H1 (cell line): ENCODE measurements at regions not wholly inside any gene's neighbourhood (a gene's known extent, or its start where the extent isn't known, plus 50 kb on each side); places are given as distances from the start of the nearest gene placed in this dataset.

ENCODE experiments used
- CTCF ChIA-PET: fragments of 300-600 bp; sonication (Branson Sonifier 250); formaldehyde crosslinking; loops from one replicate; lab custom pipeline; 2021; ENCODE audit not compliant: partially characterized antibody; lab: Charles Lee
- POLR2A ChIA-PET: fragments of 300-600 bp; sonication (Branson Sonifier 250); formaldehyde crosslinking; loops from one replicate; lab custom pipeline; 2021; ENCODE audit warnings: inconsistent platforms; ENCODE audit not compliant: partially characterized antibody; lab: Charles Lee
- DNase-seq, 2 experiments: peaks; one replicate each; pipeline versions ENCODE4 v3.0.0 to v3.0.0-alpha.2; 2010 to 2022; ENCODE audit warnings: low spot score in 2 of 2, low read depth in 1 of 2, mixed read lengths in 1 of 2
- FAIRE-seq: peaks from 2 replicates; lab custom pipeline; 2011; peaks lifted over from hg19 to GRCh38; lab: Jason Lieb, UNC
- H2AFZ ChIP-seq: 2 replicates; pipeline ENCODE4 v1.8.1; 2012; ENCODE audit warnings: low read length, inconsistent platforms
- H2AK5ac ChIP-seq: 2 replicates; pipeline ENCODE4 v1.6.1; 2013; ENCODE audit warnings: low read depth, low read length
- H2BK120ac ChIP-seq: replicated peaks from 2 replicates; pipeline ENCODE3; 2013; ENCODE audit warnings: low read depth, low read length, inconsistent platforms
- H2BK12ac ChIP-seq: 2 replicates; pipeline ENCODE4 v1.6.1; 2013; ENCODE audit warnings: low read depth, low read length
- H2BK15ac ChIP-seq: 2 replicates; pipeline ENCODE4 v1.6.1; 2013; ENCODE audit warnings: low read length
- H2BK20ac ChIP-seq: 2 replicates; pipeline ENCODE4 v1.6.1; 2013; ENCODE audit warnings: low read length
- H2BK5ac ChIP-seq: 2 replicates; pipeline ENCODE4 v1.6.1; 2013; ENCODE audit warnings: low read depth, low read length
- H3K14ac ChIP-seq: 2 replicates; pipeline ENCODE4 v1.6.1; 2013; ENCODE audit warnings: inconsistent platforms; ENCODE audit not compliant: insufficient read length
- H3K18ac ChIP-seq: 2 replicates; pipeline ENCODE4 v1.6.1; 2013; ENCODE audit warnings: low read length; ENCODE audit errors: extremely low read depth
- H3K23ac ChIP-seq: 2 replicates; pipeline ENCODE4 v1.6.1; 2013; ENCODE audit warnings: inconsistent platforms; ENCODE audit not compliant: insufficient read length
- H3K23me2 ChIP-seq: 2 replicates; pipeline ENCODE4 v1.6.1; 2013; ENCODE audit warnings: low read depth, low read length
- H3K27ac ChIP-seq: 2 replicates; pipeline ENCODE4 v1.6.1; 2011; ENCODE audit warnings: low read depth, low read length, inconsistent platforms
- H3K27me3 ChIP-seq, 4 experiments: replicated peaks in 1 of 4; 1 replicate in 1 of 4; 2 replicates in 3 of 4; pipeline versions ENCODE4 v1.6.1 to v1.8.1; 2011 to 2013; ENCODE audit warnings: low read length in 3 of 4, mild to moderate bottlenecking in 3 of 4, inconsistent platforms in 2 of 4, mixed read lengths in 2 of 4, moderate library complexity in 1 of 4; ENCODE audit not compliant: control insufficient read depth in 3 of 4, insufficient read depth in 3 of 4; ENCODE audit errors: extremely low read depth in 1 of 4
- H3K36me3 ChIP-seq, 4 experiments: 2 replicates each; pipeline versions ENCODE4 v1.6.1 to v1.8.1; 2011 to 2013; ENCODE audit warnings: mild to moderate bottlenecking in 4 of 4, low read length in 3 of 4, moderate library complexity in 2 of 4, control low read depth in 1 of 4, inconsistent platforms in 1 of 4; ENCODE audit not compliant: insufficient read depth in 4 of 4, control insufficient read depth in 2 of 4
- H3K4ac ChIP-seq: replicated peaks from 2 replicates; pipeline ENCODE3; 2013; ENCODE audit warnings: low read length, low read depth, mixed read lengths, inconsistent platforms; ENCODE audit not compliant: insufficient read length
- H3K4me1 ChIP-seq, 4 experiments: replicated peaks in 1 of 4; 1 replicate in 1 of 4; 2 replicates in 3 of 4; pipeline versions ENCODE4 v1.6.1 to v1.8.1; 2011 to 2013; ENCODE audit warnings: low read length in 3 of 4, inconsistent platforms in 2 of 4, mixed read lengths in 1 of 4; ENCODE audit not compliant: insufficient read depth in 4 of 4, control insufficient read depth in 3 of 4
- H3K4me2 ChIP-seq, 2 experiments: 2 replicates each; pipeline versions ENCODE4 v1.6.1 to v1.8.1; 2011 to 2013; ENCODE audit warnings: low read depth in 2 of 2, low read length in 2 of 2, control low read depth in 1 of 2, inconsistent platforms in 1 of 2, mild to moderate bottlenecking in 1 of 2; ENCODE audit not compliant: insufficient read depth in 1 of 2
- H3K4me3 ChIP-seq, 4 experiments: fragments of 200-600, 300-600 bp in 1 of 4; sonication (generic), shearing (Covaris generic), sonication (Bioruptor Twin) in 1 of 4; 2 replicates each; pipeline versions ENCODE4 v1.5.1 to v1.8.1; 2011 to 2016; ENCODE audit warnings: low read length in 4 of 4, low read depth in 3 of 4, control low read depth in 2 of 4, inconsistent platforms in 2 of 4, mild to moderate bottlenecking in 2 of 4, mixed read lengths in 1 of 4, moderate library complexity in 1 of 4; ENCODE audit not compliant: insufficient read depth in 2 of 4; ENCODE audit errors: extremely low read depth in 1 of 4
- H3K56ac ChIP-seq: replicated peaks from 2 replicates; pipeline ENCODE3; 2013; ENCODE audit warnings: low read depth, mild to moderate bottlenecking, mixed read lengths, low read length, inconsistent platforms; ENCODE audit not compliant: insufficient read length
- H3K79me1 ChIP-seq: 2 replicates; pipeline ENCODE4 v1.6.1; 2013; ENCODE audit warnings: low read depth, low read length, control low read depth
- H3K79me2 ChIP-seq, 2 experiments: 2 replicates each; pipeline versions ENCODE4 v1.6.1 to v1.8.1; 2012 to 2013; ENCODE audit warnings: low read length in 2 of 2, mild to moderate bottlenecking in 2 of 2, inconsistent platforms in 1 of 2; ENCODE audit not compliant: insufficient read depth in 2 of 2, control insufficient read depth in 1 of 2
- H3K9ac ChIP-seq, 4 experiments: replicated peaks in 1 of 4; 1 replicate in 1 of 4; 2 replicates in 3 of 4; pipeline versions ENCODE4 v1.6.1 to v1.8.1; 2011 to 2013; ENCODE audit warnings: low read depth in 3 of 4, low read length in 3 of 4, control low read depth in 2 of 4, mild to moderate bottlenecking in 2 of 4, moderate library complexity in 2 of 4, inconsistent platforms in 1 of 4; ENCODE audit errors: extremely low read depth in 1 of 4
- H3K9me3 ChIP-seq, 2 experiments: 2 replicates each; pipeline versions ENCODE4 v1.6.1 to v1.8.1; 2012 to 2013; ENCODE audit warnings: mild to moderate bottlenecking in 2 of 2, moderate library complexity in 2 of 2, control low read depth in 1 of 2, inconsistent platforms in 1 of 2, low read depth in 1 of 2, low read length in 1 of 2, mixed read lengths in 1 of 2; ENCODE audit not compliant: insufficient read depth in 2 of 2
- H4K20me1 ChIP-seq, 2 experiments: replicated peaks in 1 of 2; 2 replicates each; pipeline versions ENCODE3 to v1.8.1; 2011 to 2013; ENCODE audit warnings: inconsistent platforms in 2 of 2, low read length in 2 of 2, mild to moderate bottlenecking in 1 of 2; ENCODE audit not compliant: insufficient read depth in 2 of 2, control insufficient read depth in 1 of 2
- H4K5ac ChIP-seq: 2 replicates; pipeline ENCODE4 v1.6.1; 2013; ENCODE audit warnings: low read length, low read depth, mixed read lengths, inconsistent platforms; ENCODE audit not compliant: insufficient read length
- H4K8ac ChIP-seq: 2 replicates; pipeline ENCODE4 v1.8.0; 2013; ENCODE audit warnings: mild to moderate bottlenecking, moderate library complexity, low read length, inconsistent platforms; ENCODE audit not compliant: insufficient read depth; ENCODE audit errors: extremely low read depth
- H4K91ac ChIP-seq: replicated peaks from 2 replicates; pipeline ENCODE3; 2013; ENCODE audit warnings: low read length, mixed read lengths, inconsistent platforms; ENCODE audit not compliant: insufficient read length
- CBX5 ChIP-seq: fragments of 300-800, 300-1000 bp; sonication (generic); IDR thresholded peaks from 2 replicates; pipeline ENCODE4 v1.7.1; 2016; ENCODE audit warnings: antibody characterized with exemption, low read length, low read depth
- CHD1 ChIP-seq: IDR thresholded peaks from 2 replicates; pipeline ENCODE4 v1.6.1; 2012; ENCODE audit warnings: low read depth, low read length, improper control_type of control experiment
- EP300 ChIP-seq, 2 experiments: IDR thresholded peaks; 1 replicate in 1 of 2; 2 replicates in 1 of 2; pipeline ENCODE4 v1.6.1; 2011 to 2012; ENCODE audit warnings: low read depth in 2 of 2, low read length in 2 of 2, mild to moderate bottlenecking in 2 of 2, borderline replicate concordance in 1 of 2, inconsistent platforms in 1 of 2, moderate library complexity in 1 of 2
- KDM4A ChIP-seq: IDR thresholded peaks from one replicate; pipeline ENCODE4 v1.7.1; 2012; ENCODE audit warnings: low read depth, mild to moderate bottlenecking, moderate library complexity, low read length, inconsistent platforms; ENCODE audit not compliant: severe bottlenecking
- KDM5A ChIP-seq: fragments of 200-600 bp; IDR thresholded peaks from 2 replicates; pipeline ENCODE4 v1.7.1; 2012; ENCODE audit warnings: mild to moderate bottlenecking, low read length, inconsistent platforms, mixed read lengths
- RNF2 ChIP-seq: fragments of 200-900, 300-1000 bp; sonication (generic); IDR thresholded peaks from 2 replicates; pipeline ENCODE4 v1.7.1; 2016; ENCODE audit warnings: borderline replicate concordance, low read depth, mild to moderate bottlenecking, antibody characterized with exemption, low read length; ENCODE audit not compliant: poor library complexity, severe bottlenecking; ENCODE audit errors: missing control alignments
- SRF ChIP-seq: IDR thresholded peaks from 2 replicates; pipeline ENCODE4 v1.6.1; 2011; ENCODE audit warnings: mild to moderate bottlenecking, low read depth, low read length, moderate library complexity
- WGBS, 2 experiments: shearing (Covaris generic) in 1 of 2; methylation state at CpG; one replicate each; pipeline versions ENCODE4 v1.1.6 to v1.1.7; 2013 to 2015; ENCODE audit warnings: low lambda C conversion rate in 2 of 2, mixed read lengths in 2 of 2, inconsistent platforms in 1 of 2, low coverage in 1 of 2, missing lambda C conversion rate in 1 of 2; ENCODE audit not compliant: insufficient replicate concordance in 2 of 2, insufficient coverage in 1 of 2, insufficient read length in 1 of 2; ENCODE audit errors: extremely low coverage in 1 of 2, missing lambda C conversion rate in 1 of 2; 5-methylcytosine and 5-hydroxymethylcytosine counted together

- Histone ChIP-seq H3K18ac (no peak overlapping the region), H3K79me1 (no peaks in the 10 kb centered on the region), H2BK12ac (no peak overlapping the region), H2BK20ac (no peak overlapping the region), H4K91ac (no peak overlapping the region), H2BK5ac (no peak overlapping the region), H3K9me3 (no peaks in the 10 kb centered on the region), H3K14ac (no peak overlapping the region), H4K5ac (no peak overlapping the region), H3K36me3 (no peaks in the 10 kb centered on the region; a peak in 1 of 8 replicates), H2AK5ac (no peak overlapping the region), H2AFZ (no peak overlapping the region), H3K4me3 (no peak overlapping the region), H3K4me2 (no peak overlapping the region), H3K27ac (no peak overlapping the region), H3K23ac (no peak overlapping the region), H3K79me2 (no peaks in the 10 kb centered on the region), H4K8ac (no peak overlapping the region), H2BK120ac (no peak overlapping the region), H3K23me2 (no peaks in the 10 kb centered on the region), H3K56ac (no peak overlapping the region), H3K27me3 (no peaks in the 10 kb centered on the region), H3K9ac (no peak overlapping the region), H3K4ac (no peak overlapping the region), H3K4me1 (peaks cover 0 to 3% (median 0%) of the 10 kb centered on the region in 4 experiments; a peak in 1 of 7 replicates), H4K20me1 (no peaks in the 10 kb centered on the region), H2BK15ac (no peak overlapping the region)
- POLR2A ChIA-PET: no interaction called here
- TF ChIP-seq EP300 (IDR thresholded peaks at IDR 0.05; ENCODE audit: borderline replicate concordance in 1 of 2, low read depth in 2 of 2, low read length in 2 of 2) (no peak), KDM4A (no peak), SRF (no peak), KDM5A (no peak), RNF2 (no peak), CHD1 (no peak), CBX5 (no peak)
- CTCF ChIA-PET: interaction anchor here (1.3 kb wide), 1 partner anchor 18 kb away, joined by 3 read pairs; no protein-coding TSS in a partner anchor
- 86% methylated on average over 4 of the region's 4 CpGs; no CpG with 5 or more reads in 1 of the 2 experiments for WGBS, 2 experiments
- no peak for DNase-seq
- FAIRE-seq: no peak
Observed at GRCh38 chr6:82750556-82750955, 315.1 kb downstream of the UBE3D start.
